Activated CD4-positive, alpha-beta T cell treated with anti-CD3 and anti-CD28 coated beads, Interleukin-2, Interleukin-4, amounts not matched to agents 100 ng/mL and 50 ng/mL, durations not matched to agents 16 hours and 8 hours (primary cell): ENCODE measurements at regions not wholly inside any gene's neighbourhood (a gene's known extent, or its start where the extent isn't known, plus 50 kb on each side); places are given as distances from the start of the nearest gene placed in this dataset.

Experiments
- DNase-seq: peaks from one replicate; pipeline ENCODE4 v3.0.0-alpha.2; 2020; ENCODE audit warnings: low spot score

GRCh38 chr2:611519-611918, 65.7 kb downstream of the TMEM18 start:
- no peak for DNase-seq

GRCh38 chr2:610491-610890, 66.7 kb downstream of the TMEM18 start:
- DNase-seq, result no peak

DNA sequence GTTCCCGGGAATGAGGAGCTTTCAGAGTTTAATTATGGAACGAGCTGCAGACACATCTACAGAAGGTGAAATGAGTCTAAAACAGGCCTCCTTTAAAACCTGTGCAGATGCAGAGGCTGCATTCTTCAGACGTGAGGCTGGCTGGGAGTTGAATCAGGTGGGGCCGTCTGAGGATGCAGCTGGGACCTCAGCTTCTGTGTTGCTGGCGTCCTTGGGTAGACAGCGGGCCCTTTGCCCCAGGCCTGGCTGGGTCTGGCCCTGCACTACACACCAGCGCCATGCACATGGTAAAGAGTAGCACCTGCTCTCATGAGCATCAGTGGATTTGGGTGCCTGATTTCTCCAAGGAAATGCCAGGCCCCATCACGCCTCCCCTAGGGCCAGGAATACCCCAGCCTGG, 67.3 kb downstream of the TMEM18 start:
- no peak for DNase-seq

- DNase-seq, result no peak
Observed at GRCh38 chr2:609449-609848, 67.8 kb downstream of the TMEM18 start.

DNA sequence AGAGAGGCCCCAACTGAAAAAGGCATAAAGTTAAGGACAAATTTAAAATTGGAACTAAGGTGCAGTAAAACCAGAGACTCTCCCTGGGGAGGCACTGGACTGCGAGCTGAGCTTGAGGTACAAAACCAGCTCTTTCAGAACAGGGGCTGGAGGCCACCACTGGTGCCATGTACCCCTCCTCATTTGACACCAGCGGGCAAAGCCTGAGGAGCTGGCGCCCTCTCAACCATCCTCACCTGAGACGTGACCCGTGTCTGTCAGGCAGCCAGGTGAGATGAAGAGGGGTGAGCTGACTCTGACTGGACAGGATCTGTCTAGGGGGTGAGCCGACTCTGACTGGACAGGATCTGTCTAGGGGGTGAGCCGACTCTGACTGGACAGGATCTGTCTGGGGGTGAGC, 68.5 kb downstream of the TMEM18 start:
- no peak for DNase-seq

DNA sequence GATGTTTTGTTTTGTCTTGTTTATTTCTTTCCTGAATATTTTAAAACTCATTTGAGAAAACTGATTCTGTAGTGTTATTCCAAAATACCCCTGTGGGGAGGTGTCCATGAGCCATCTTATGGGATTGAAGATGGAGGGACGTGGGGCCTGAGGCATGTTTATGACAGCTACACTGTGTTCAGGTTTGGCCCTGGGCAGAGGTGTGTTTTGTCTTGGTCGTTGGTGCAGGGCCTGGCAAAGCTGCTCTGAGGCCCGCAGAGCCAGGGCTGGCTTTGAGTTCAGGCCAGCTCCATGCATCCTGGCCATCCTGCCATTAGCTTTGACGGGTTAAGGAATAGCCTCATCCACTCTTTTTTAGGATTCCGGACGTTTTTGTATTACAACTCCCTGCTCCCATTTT, 68.9 kb downstream of the TMEM18 start:
- no peak for DNase-seq

DNA sequence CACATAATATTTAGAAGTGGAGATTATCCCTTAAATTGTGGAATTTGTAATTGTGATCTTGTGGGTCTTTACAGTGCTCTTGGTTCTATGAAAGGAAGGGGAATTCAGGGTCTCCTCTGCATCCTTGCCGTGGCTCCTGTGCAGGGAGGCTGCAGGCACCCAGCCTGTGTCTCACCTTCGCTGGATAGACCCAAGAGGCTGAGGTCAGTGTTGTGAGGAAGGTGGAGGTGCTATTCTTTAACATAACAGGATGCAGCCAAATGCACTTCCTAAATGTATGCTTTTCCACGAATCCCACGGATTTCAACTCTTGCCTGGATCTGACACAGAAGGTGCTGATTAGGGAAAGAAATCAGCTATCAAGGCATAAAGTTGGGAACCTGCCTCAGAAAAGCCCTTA, 69.5 kb downstream of the TMEM18 start:
- no peak for DNase-seq

- DNase-seq, result no peak
Observed at GRCh38 chr2:607172-607571, 70.0 kb downstream of the TMEM18 start.

GRCh38 chr2:605674-606608, 71.3 kb downstream of the TMEM18 start:
- no peak for DNase-seq

GRCh38 chr2:604854-605524, 72.2 kb downstream of the TMEM18 start:
- DNase-seq, result no peak

DNA sequence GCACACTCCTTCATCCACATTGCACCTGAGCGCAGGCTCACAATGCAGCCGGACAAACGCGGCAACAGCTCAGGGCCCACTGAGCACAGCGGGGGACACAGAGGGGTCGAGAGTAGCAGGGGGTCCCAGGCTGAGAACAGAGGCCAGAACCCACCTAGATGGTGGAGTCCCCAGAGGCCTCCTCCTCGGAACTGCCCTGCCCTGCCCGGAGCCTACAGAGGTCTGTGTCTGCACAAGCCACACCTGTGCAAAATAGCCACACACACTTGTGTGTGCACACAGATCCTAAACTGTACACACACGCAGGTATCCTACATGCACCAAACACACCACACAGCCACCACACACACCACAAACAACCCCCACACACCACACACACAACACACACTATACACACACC, 72.8 kb downstream of the TMEM18 start:
- no peak for DNase-seq

DNA sequence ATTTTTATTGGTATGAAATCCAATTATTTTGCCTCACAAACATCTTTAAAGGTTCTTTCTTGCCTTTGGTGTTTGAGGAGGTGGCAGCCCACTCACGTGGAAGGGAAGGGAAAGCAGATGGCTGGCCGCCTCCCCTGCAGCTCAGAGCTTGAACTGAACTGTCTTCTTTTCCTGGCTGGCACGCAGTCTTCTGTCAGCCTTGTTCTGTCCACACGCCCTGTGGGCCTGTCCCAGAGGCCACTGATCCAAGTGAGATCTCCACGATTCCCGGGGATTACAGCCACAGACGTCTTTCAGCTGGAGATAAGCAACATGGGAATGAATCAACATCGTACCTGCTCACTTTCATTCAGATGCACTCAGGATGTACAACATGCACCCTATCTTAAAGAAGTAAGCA, 73.3 kb downstream of the TMEM18 start:
- DNase-seq, result no peak

- no peak for DNase-seq
Observed at GRCh38 chr2:603427-603826, 73.8 kb downstream of the TMEM18 start.

GRCh38 chr2:602571-603359, 74.4 kb downstream of the TMEM18 start:
- DNase-seq, result no peak

DNA sequence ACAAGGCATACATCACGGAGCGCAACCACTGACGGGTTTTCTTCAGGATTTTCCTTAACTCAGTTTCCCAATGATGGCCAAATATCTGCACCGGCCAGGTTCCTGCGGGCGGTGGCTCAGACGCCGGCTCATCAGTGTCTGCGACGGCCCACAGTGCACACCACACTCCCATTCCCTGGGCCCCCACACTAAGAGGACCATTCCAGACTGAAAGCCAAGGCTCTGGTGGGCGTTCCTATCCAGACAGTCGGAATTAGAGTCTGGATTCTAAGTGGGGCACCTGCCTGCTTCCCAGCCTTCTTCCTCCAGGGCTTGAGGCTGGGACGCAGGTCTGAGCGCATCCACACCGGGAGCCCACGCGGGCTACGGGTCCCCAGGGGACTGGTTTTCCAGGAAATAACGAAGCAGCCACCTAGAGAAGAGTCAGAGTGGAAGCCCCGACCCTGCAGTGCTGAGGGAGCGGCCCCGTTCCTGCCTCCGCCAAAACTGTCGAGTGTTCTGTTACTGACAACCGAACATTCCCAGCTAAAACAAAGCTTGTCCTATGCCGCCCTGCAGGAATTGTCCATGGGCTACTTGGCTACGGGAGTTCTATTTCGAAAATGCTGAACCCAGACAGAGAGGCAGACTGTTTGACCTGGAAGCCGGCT, 75.3 kb downstream of the TMEM18 start:
- DNase-seq, result no peak

GRCh38 chr2:601387-601698, 75.9 kb downstream of the TMEM18 start:
- DNase-seq, result no peak

GRCh38 chr2:600542-601386, 76.4 kb downstream of the TMEM18 start:
- no peak for DNase-seq

DNA sequence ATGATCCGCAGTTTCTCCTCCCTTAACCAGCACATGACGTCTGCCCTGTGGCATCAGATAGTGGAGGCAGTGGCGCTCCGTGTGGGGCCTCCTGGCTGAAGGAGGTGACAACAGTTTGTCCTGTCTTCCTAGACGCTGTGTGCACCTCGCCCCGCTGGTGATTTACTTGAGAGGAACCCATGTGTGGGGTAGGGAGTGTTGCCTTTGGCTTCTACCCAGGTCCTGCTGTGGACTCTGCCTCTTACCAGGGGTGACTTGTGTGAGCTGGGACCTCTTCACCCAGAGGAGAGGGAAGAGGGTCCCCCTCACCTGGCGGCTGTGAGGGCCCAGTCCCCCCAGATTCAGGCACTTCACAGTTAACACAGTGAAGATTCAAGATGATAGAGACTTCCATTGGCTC, 77.6 kb downstream of the TMEM18 start:
- DNase-seq, result no peak

- no peak for DNase-seq
Observed at GRCh38 chr2:598058-598802, 79.0 kb downstream of the TMEM18 start.

- no peak for DNase-seq
Observed at GRCh38 chr2:595831-596592, 81.2 kb downstream of the TMEM18 start.
